Memory B cell (primary cell): ENCODE measurements at regions not wholly inside any gene's neighbourhood (a gene's known extent, or its start where the extent isn't known, plus 50 kb on each side); places are given as distances from the start of the nearest gene placed in this dataset.

Source experiments
- ATAC-seq: fragments of 150-1000 bp; cut with Tn5 transposase; 2 replicates; pipeline ENCODE4 v1.10.0; 2021; ENCODE audit warnings: low read depth, mild to moderate bottlenecking, moderate library complexity
- DNase-seq, 2 donors: peaks; one replicate each; pipeline ENCODE4 v3.0.0; 2022; ENCODE audit warnings: low spot score in 2 of 2
- H3K27ac Mint-ChIP-seq: one replicate; pipeline ENCODE4 v1.8.0; 2022; ENCODE audit warnings: mild to moderate bottlenecking, moderate library complexity, mixed read lengths
- H3K27me3 Mint-ChIP-seq: one replicate; pipeline ENCODE4 v1.8.0; 2022; ENCODE audit warnings: mixed read lengths
- H3K36me3 Mint-ChIP-seq: one replicate; pipeline ENCODE4 v1.8.0; 2022; ENCODE audit warnings: mild to moderate bottlenecking, mixed read lengths
- H3K4me1 Mint-ChIP-seq: one replicate; pipeline ENCODE4 v1.8.0; 2022; ENCODE audit warnings: mixed read lengths
- H3K4me3 Mint-ChIP-seq: one replicate; pipeline ENCODE4 v1.8.0; 2022; ENCODE audit warnings: mild to moderate bottlenecking, moderate library complexity, mixed read lengths
- H3K9me3 Mint-ChIP-seq: one replicate; pipeline ENCODE4 v1.8.0; 2022; ENCODE audit warnings: mixed read lengths

- no peak for ATAC-seq
- Mint-ChIP-seq H3K36me3 (no peaks in the 10 kb centered on the region), H3K4me3 (no peak overlapping the region), H3K27ac (no peak overlapping the region), H3K27me3 (peaks cover 8% of the 10 kb centered on the region), H3K4me1 (peaks cover 4% of the 10 kb centered on the region), H3K9me3 (no peaks in the 10 kb centered on the region)
- DNase-seq: no peak
These were observed 50.7 kb upstream of the TNFRSF21 start for GRCh38 chr6:47360388-47360787.

DNA sequence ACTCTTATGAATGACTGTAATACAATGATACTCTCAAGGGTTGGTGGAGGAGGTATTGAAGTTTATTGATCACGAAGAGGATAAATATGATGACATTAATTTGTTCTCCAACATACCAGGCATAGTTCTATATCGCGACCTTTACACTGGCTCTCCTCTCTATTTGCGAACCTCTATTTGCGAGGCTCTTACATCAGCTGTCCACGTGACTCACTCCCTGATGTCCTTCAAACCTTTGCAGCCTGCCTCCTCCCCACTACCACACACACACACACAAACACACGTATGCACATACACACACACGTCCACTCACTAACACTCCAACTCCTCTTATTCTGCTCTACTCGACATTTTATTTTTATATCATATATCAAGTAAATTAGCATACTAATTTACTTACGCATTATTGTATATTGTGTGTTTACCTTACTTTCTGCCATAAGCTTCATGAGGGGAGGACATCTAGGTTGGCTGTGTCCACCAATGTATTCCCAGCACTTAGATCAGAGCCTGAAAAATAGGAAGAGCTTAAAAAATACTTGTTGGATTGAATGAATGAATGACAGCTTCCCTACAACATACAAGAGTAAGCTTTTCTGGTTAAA lies 53.3 kb upstream of the TNFRSF21 start:
- no peak for ATAC-seq
- H3K36me3 Mint-ChIP-seq: no peaks in the 10 kb centered on the region
- H3K27me3 Mint-ChIP-seq: peaks cover 5% of the 10 kb centered on the region
- H3K27ac Mint-ChIP-seq: no peak overlapping the region
- H3K4me1 Mint-ChIP-seq: peaks cover 4% of the 10 kb centered on the region
- no peak for DNase-seq
- no peaks in the 10 kb centered on the region for H3K9me3 Mint-ChIP-seq
- H3K4me3 Mint-ChIP-seq: no peak overlapping the region

GRCh38 chr6:47363736-47364135 lies 54.0 kb upstream of the TNFRSF21 start:
- H3K36me3 Mint-ChIP-seq: no peaks in the 10 kb centered on the region
- peaks cover 4% of the 10 kb centered on the region for H3K4me1 Mint-ChIP-seq
- no peak for DNase-seq
- H3K27ac Mint-ChIP-seq: no peak overlapping the region
- ATAC-seq: no peak
- no peak overlapping the region for H3K4me3 Mint-ChIP-seq
- H3K27me3 Mint-ChIP-seq: peaks cover 3% of the 10 kb centered on the region
- H3K9me3 Mint-ChIP-seq: no peaks in the 10 kb centered on the region

DNA sequence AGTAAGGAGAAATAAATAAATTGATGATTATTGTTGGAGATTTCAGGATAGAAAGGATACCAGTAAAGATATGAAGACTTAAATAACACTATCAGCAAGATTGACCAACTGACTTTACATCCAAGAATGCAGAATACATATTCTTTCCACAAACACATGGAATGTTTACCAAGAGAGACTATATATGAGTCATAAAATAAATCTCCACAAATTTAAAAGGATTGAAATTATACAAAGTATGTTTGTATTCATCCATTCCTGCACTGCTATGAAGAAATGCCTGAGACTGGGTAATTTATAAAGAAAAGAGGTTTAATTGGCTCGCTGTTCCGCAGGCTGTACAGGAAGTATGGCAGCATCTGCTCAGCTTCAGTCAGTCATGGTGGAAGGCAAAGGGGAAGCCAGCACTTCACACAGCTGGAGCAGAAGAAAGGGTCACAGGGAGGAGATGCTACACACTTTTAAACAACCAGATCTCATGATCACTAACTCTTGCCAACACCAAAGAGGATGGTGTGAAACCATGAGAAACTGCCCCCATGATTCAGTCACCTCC lies 56.7 kb upstream of the TNFRSF21 start:
- no peak for ATAC-seq
- Mint-ChIP-seq H3K27ac (no peak overlapping the region), H3K9me3 (no peaks in the 10 kb centered on the region), H3K4me1 (no peaks in the 10 kb centered on the region), H3K36me3 (no peaks in the 10 kb centered on the region), H3K4me3 (no peak overlapping the region), H3K27me3 (peaks cover 2% of the 10 kb centered on the region)
- no peak for DNase-seq

DNA sequence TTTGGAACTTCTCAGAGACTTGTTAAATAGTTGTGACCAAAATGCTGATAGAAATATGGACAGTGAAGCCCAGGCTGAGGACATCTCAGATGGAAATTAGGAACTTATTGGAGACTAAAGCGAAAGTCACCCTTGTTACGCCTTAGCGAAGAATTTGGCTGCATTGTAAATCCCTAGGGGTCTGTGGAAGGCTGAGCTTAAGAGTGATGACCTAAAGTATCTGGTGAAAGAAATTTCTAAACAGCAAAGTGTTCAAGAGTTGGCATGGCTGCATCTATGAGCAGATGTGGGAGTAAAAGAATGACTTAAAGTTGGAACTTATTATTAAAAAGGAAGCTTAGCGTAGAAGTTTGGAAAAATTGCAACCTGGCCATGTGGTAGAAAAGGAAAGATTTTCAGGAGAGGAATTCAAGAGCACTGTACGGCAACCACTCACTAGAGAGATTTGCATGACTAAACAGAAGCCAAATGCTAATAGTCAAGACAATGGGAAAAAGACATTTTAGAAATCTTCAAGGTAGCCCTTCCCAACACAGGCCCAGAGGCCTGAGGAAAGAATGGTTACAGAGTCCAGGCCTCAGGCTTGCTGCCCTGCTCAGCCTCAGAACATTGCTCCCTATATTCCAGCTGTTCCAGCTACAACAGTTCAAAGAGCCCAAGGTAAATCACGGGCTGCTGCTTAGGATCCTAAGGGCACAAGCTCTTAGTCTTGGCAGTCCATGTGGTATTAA lies 61.6 kb upstream of the TNFRSF21 start:
- H3K27me3 Mint-ChIP-seq: no peaks in the 10 kb centered on the region
- no peaks in the 10 kb centered on the region for H3K36me3 Mint-ChIP-seq
- DNase-seq (no peak), ATAC-seq (no peak)
- no peaks in the 10 kb centered on the region for H3K9me3 Mint-ChIP-seq
- peaks cover 3% of the 10 kb centered on the region for H3K4me1 Mint-ChIP-seq
- no peak overlapping the region for H3K27ac Mint-ChIP-seq
- no peak overlapping the region for H3K4me3 Mint-ChIP-seq

- ATAC-seq: no peak
These were observed 62.2 kb upstream of the TNFRSF21 start for GRCh38 chr6:47371870-47372255.

GRCh38 chr6:47372318-47372717 lies 62.6 kb upstream of the TNFRSF21 start:
- Mint-ChIP-seq H3K36me3 (no peaks in the 10 kb centered on the region), H3K4me3 (no peak overlapping the region), H3K9me3 (no peaks in the 10 kb centered on the region), H3K4me1 (peaks cover 3% of the 10 kb centered on the region), H3K27me3 (no peaks in the 10 kb centered on the region), H3K27ac (no peak overlapping the region)
- ATAC-seq: no peak
- DNase-seq: no peak

More at GRCh38 chr6:47371870-47372255, 62.2 kb upstream of the TNFRSF21 start:
- no peak for DNase-seq
- Mint-ChIP-seq H3K27ac (no peak overlapping the region), H3K9me3 (no peaks in the 10 kb centered on the region), H3K4me3 (no peak overlapping the region), H3K4me1 (peaks cover 3% of the 10 kb centered on the region), H3K36me3 (no peaks in the 10 kb centered on the region), H3K27me3 (no peaks in the 10 kb centered on the region)

DNA sequence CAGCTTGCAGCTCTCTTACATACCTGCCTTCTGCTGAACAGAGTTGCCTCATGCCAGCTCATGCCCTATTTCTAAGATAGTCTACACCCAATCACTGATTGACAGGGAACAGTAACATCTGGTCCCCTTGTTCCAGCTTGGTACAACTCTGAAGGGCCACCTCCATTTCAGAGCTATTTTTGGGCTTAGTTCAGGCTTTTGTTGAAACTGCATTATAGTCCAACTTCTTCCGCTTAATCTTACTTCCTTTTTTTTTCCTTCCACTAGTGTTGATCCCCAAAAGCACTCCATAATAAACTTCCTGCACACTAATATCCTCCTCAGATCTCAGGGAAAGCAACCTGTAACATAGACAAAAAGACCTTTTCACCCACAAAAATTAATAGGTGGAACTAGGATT lies 65.7 kb upstream of the TNFRSF21 start:
- ATAC-seq: no peak
- Mint-ChIP-seq H3K9me3 (no peaks in the 10 kb centered on the region), H3K27ac (peak overlapping the region; percentile 5)

DNA sequence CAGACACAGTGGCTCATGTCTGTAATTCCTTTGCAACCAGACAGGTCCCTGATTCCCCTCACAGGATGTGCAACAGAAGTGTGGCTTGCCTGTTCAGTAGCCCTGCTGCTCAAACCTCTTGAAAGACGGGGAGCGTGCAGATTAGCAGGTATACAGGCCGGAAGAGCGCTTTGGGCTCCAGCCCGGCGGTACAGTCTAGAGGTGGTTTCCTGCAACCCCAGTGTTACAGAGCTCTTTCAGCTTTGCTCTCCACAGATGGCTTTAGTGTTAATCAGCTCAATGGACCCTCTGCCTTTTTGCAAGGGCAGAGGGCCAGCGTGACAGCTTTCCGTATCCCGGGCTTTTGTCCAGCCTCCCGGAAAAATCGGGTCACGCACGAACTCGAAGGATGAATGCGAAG lies 67.2 kb upstream of the TNFRSF21 start:
- H3K36me3 Mint-ChIP-seq: no peaks in the 10 kb centered on the region
- DNase-seq (no peak), ATAC-seq (no peak)
- peaks cover 3% of the 10 kb centered on the region for H3K4me1 Mint-ChIP-seq
- H3K27me3 Mint-ChIP-seq: peaks cover 7% of the 10 kb centered on the region
- no peak overlapping the region for H3K27ac Mint-ChIP-seq
- no peaks in the 10 kb centered on the region for H3K9me3 Mint-ChIP-seq
- no peak overlapping the region for H3K4me3 Mint-ChIP-seq

More for the DNA sequence above, 65.7 kb upstream of the TNFRSF21 start:
- peaks cover 3% of the 10 kb centered on the region for H3K4me1 Mint-ChIP-seq
- H3K36me3 Mint-ChIP-seq: no peaks in the 10 kb centered on the region
- H3K27me3 Mint-ChIP-seq: peaks cover 6% of the 10 kb centered on the region
- no peak overlapping the region for H3K4me3 Mint-ChIP-seq
- no peak for DNase-seq

DNA sequence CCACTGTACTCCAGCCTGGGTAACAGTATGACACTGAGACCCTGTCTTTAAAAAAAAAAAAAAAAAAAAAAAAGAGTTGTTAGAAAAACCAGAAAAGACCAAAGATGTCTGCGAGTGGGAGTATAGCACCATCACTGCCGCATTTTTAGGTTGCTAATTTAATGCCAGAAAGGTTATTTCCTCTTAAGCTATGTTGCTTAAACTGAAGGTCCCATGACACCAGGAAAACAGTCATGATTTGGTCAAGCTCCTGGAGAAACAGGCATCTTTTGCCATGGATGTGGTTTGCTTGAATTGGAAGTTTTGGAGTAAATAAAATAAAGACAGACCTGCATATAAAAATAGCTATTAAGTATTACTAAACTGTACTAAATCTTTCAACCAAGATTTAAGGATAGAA lies 68.3 kb upstream of the TNFRSF21 start:
- Mint-ChIP-seq H3K9me3 (no peaks in the 10 kb centered on the region), H3K27me3 (peaks cover 7% of the 10 kb centered on the region), H3K27ac (no peak overlapping the region), H3K4me3 (no peak overlapping the region), H3K4me1 (peaks cover 3% of the 10 kb centered on the region), H3K36me3 (no peaks in the 10 kb centered on the region)
- DNase-seq (no peak), ATAC-seq (no peak)

- ATAC-seq: no peak
- Mint-ChIP-seq H3K9me3 (peaks cover 2% of the 10 kb centered on the region), H3K27me3 (peaks cover 7% of the 10 kb centered on the region), H3K36me3 (no peaks in the 10 kb centered on the region), H3K4me3 (no peak overlapping the region), H3K4me1 (peaks cover 3% of the 10 kb centered on the region), H3K27ac (no peak overlapping the region)
- no peak for DNase-seq
These were observed 69.6 kb upstream of the TNFRSF21 start for GRCh38 chr6:47379328-47379727.

DNA sequence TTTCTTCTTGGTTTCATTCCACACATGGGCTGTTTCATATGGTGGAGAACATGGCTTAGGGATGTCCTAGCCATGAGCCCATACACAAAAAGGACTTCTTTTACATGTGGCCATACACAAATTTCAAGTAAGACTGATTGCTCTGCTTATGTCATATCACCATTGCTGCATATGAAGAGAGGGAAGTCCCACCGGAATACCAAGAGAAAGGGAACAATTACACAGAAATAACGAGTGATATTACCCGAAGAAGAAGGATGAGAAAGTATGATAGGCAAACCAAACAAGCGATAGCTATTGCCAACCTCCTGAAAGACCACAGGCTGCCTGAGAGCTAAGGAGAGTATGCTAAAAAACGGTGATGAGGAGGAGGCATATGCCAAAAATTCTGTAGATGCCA lies 70.5 kb upstream of the TNFRSF21 start:
- ATAC-seq (no peak), DNase-seq (no peak)
- Mint-ChIP-seq H3K36me3 (no peaks in the 10 kb centered on the region), H3K27ac (no peak overlapping the region), H3K4me3 (no peak overlapping the region), H3K4me1 (peaks cover 3% of the 10 kb centered on the region), H3K9me3 (peaks cover 2% of the 10 kb centered on the region), H3K27me3 (peaks cover 7% of the 10 kb centered on the region)

DNA sequence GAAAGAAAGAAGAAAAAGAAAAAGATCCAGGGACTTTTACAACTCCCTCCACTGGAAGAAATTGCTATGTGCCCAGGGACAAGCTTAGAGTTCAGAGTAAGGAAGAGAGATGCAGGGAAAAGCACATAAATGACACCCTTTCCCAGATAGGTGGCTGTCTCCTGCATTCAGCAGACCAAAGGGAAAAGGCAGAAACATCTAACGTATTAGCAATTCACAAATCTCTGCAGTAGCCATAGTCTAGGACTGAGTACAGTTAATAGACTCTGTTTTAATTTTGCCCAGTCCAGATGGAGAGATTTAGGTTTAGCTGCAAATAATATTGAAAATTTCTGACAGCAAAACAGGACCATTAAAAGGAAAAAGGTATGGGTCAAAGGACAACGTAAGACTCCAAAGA lies 71.3 kb upstream of the TNFRSF21 start:
- H3K27ac Mint-ChIP-seq: no peak overlapping the region
- H3K9me3 Mint-ChIP-seq: peaks cover 5% of the 10 kb centered on the region
- no peak for DNase-seq
- H3K4me1 Mint-ChIP-seq: no peaks in the 10 kb centered on the region
- peaks cover 7% of the 10 kb centered on the region for H3K27me3 Mint-ChIP-seq
- no peak overlapping the region for H3K4me3 Mint-ChIP-seq
- ATAC-seq: no peak
- no peaks in the 10 kb centered on the region for H3K36me3 Mint-ChIP-seq

DNA sequence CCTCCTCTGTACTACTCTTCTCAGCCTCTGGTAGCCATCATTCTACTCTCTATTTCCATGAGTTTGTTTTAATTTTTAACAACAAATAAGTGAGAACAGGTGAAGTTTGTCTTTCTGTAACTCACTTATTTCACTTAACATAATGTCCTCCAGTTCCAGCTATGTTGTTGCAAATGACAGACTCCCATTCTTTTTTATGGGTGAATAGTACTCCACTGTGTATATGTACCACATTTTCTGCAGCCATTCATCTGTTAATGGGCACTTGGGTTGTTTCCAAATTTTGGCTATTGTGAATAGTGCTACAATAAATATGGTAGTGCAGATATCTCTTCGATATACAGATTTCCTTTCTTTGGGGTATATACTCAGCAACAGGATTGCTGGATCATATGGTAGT lies 73.7 kb upstream of the TNFRSF21 start:
- Mint-ChIP-seq H3K27me3 (peaks cover 7% of the 10 kb centered on the region), H3K36me3 (no peaks in the 10 kb centered on the region), H3K4me1 (no peaks in the 10 kb centered on the region), H3K27ac (no peak overlapping the region), H3K9me3 (peaks cover 6% of the 10 kb centered on the region), H3K4me3 (no peak overlapping the region)
- ATAC-seq (no peak), DNase-seq (no peak)

DNA sequence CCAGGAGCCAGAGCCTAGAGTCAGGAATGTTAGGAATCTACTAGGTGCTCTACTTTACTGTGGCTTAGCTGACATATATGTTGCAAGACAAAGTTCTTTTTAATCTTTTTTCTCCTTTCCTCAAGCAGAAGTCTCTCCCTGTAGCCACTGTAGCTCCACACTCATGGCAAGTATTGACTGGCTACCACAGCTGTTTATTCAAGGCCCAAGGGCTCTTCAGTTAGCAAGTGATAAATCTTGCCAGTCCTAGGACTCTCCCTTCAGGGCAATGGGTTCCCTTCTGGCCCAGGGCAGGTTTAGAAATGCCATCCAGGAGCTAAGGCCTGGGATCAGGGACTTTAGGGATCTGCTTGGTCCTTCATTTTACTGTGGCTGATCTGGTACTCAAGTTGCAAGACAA lies 82.0 kb upstream of the TNFRSF21 start:
- ATAC-seq (no peak), DNase-seq (no peak)
- no peak overlapping the region for H3K4me3 Mint-ChIP-seq
- H3K4me1 Mint-ChIP-seq: no peaks in the 10 kb centered on the region
- no peak overlapping the region for H3K27ac Mint-ChIP-seq
- H3K36me3 Mint-ChIP-seq: peaks cover 11% of the 10 kb centered on the region
- peaks cover 11% of the 10 kb centered on the region for H3K27me3 Mint-ChIP-seq
- H3K9me3 Mint-ChIP-seq: peaks cover 20% of the 10 kb centered on the region
